K562 (cell line): ENCODE measurements at regions not wholly inside any gene's neighbourhood (a gene's known extent, or its start where the extent isn't known, plus 50 kb on each side); places are given as distances from the start of the nearest gene placed in this dataset.

Source experiments
- ATF2 ChIP-seq: sonication (generic); formaldehyde crosslinking; IDR thresholded peaks from 2 replicates; pipeline ENCODE4 v1.8.1; 2022; ENCODE audit warnings: missing genetic modification reagents
- CREB5 ChIP-seq: fragments of 250-450 bp; sonication (Bioruptor Pico); IDR thresholded peaks from 2 replicates; pipeline ENCODE4 v1.5.0; 2020; ENCODE audit warnings: mild to moderate bottlenecking
- CREM ChIP-seq: IDR thresholded peaks from 2 replicates; pipeline ENCODE4 v1.6.1; 2014; ENCODE audit warnings: antibody characterized with exemption, low read depth
- KDM1A ChIP-seq, 2 experiments: fragments of 450-650 bp; IDR thresholded peaks; 2 replicates each; pipeline ENCODE4 v1.6.1; 2016; ENCODE audit warnings: mild to moderate bottlenecking in 2 of 2
- MAX ChIP-seq: sonication (generic); formaldehyde crosslinking; IDR thresholded peaks from 2 replicates; pipeline ENCODE4 v1.9.0; 2022; ENCODE audit warnings: mild to moderate bottlenecking, missing genetic modification reagents

- no peak for TF ChIP-seq CREB5 (CRISPR knock-in tag)
- no peak for TF ChIP-seq KDM1A (IDR thresholded peaks at IDR 0.05)
- TF ChIP-seq CREM, result no peak
- TF ChIP-seq MAX (CRISPR knock-in tag), result no peak
- no peak for TF ChIP-seq ATF2 (CRISPR knock-in tag)
Measured at GRCh38 chr6:169118346-169118830, 135.3 kb downstream of the THBS2 start.
